Central memory CD8-positive, alpha-beta T cell (primary cell): ENCODE measurements at regions not wholly inside any gene's neighbourhood (a gene's known extent, or its start where the extent isn't known, plus 50 kb on each side); places are given as distances from the start of the nearest gene placed in this dataset.

ENCODE experiments used
- ATAC-seq: fragments of 150-1000 bp; cut with Tn5 transposase; replicated peaks from 2 replicates; pipeline ENCODE4 v1.10.0; 2022; ENCODE audit warnings: mild to moderate bottlenecking, moderate FRiP score, moderate number of reproducible peaks; ENCODE audit not compliant: poor library complexity, severe bottlenecking; ENCODE audit errors: extremely low read depth
- DNase-seq, 2 donors: peaks; one replicate each; pipeline ENCODE4 v3.0.0; 2021; ENCODE audit warnings: low spot score in 2 of 2
- H3K27ac Mint-ChIP-seq: one replicate; pipeline ENCODE4 v1.8.0; 2022; ENCODE audit warnings: low read depth, mild to moderate bottlenecking, moderate library complexity, mixed read lengths
- H3K27me3 Mint-ChIP-seq: one replicate; pipeline ENCODE4 v1.8.0; 2022; ENCODE audit warnings: mixed read lengths
- H3K36me3 Mint-ChIP-seq: one replicate; pipeline ENCODE4 v1.8.0; 2022; ENCODE audit warnings: mild to moderate bottlenecking, moderate library complexity, mixed read lengths; ENCODE audit not compliant: insufficient read depth
- H3K4me1 Mint-ChIP-seq: one replicate; pipeline ENCODE4 v1.8.0; 2022; ENCODE audit warnings: mixed read lengths
- H3K4me3 Mint-ChIP-seq: one replicate; pipeline ENCODE4 v1.8.0; 2022; ENCODE audit warnings: mild to moderate bottlenecking, moderate library complexity, mixed read lengths
- H3K9me3 Mint-ChIP-seq: one replicate; pipeline ENCODE4 v1.8.0; 2022; ENCODE audit warnings: mixed read lengths

DNA sequence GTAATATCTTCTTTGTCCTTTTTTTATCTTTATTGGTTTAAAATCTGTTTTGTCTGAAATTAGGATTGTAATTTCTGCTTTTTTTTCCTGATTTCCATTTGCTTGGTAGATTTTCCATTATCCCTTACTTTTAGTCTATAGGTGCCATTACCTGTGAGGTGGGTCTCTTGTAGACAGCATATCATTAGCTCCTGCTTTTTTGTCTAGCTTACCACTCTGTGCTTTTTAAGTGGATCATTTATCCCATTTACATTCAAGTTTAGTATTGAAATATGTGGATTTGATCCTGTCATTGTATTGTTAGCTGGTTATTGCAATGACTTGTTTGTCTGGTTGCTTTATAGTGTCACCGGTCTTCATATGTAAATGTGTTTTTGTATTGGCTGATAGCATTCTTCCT lies 958.6 kb upstream of the SLIT2 start:
- peaks cover 55% of the 10 kb centered on the region for H3K9me3 Mint-ChIP-seq
- H3K4me3 Mint-ChIP-seq: no peak overlapping the region
- no peaks in the 10 kb centered on the region for H3K4me1 Mint-ChIP-seq
- H3K27ac Mint-ChIP-seq: no peak overlapping the region
- no peak for ATAC-seq
- DNase-seq: no peak
- H3K27me3 Mint-ChIP-seq: no peaks in the 10 kb centered on the region
- no peaks in the 10 kb centered on the region for H3K36me3 Mint-ChIP-seq

DNA sequence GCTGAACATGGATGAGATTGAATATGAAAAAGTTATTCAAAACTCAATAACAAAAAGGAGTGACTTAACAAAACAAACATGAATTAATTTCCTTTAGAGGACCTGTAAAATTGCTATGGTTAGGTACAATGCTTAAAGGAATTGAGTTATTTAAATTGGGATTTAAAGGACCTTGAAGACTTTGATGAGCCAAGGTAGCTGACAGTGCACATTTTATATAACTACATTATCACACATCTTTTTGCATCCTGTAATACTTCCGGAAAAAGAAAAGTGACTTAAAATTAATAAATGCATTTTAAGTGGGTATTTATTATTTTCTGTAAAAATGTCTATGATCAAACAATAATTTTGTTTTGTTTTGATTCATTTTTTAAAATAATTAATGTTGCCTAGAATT lies 964.8 kb upstream of the SLIT2 start:
- no peaks in the 10 kb centered on the region for H3K36me3 Mint-ChIP-seq
- DNase-seq (no peak), ATAC-seq (no peak)
- H3K27me3 Mint-ChIP-seq: no peaks in the 10 kb centered on the region
- peaks cover 42% of the 10 kb centered on the region for H3K9me3 Mint-ChIP-seq
- H3K4me3 Mint-ChIP-seq: no peak overlapping the region
- no peak overlapping the region for H3K27ac Mint-ChIP-seq
- H3K4me1 Mint-ChIP-seq: no peaks in the 10 kb centered on the region

DNA sequence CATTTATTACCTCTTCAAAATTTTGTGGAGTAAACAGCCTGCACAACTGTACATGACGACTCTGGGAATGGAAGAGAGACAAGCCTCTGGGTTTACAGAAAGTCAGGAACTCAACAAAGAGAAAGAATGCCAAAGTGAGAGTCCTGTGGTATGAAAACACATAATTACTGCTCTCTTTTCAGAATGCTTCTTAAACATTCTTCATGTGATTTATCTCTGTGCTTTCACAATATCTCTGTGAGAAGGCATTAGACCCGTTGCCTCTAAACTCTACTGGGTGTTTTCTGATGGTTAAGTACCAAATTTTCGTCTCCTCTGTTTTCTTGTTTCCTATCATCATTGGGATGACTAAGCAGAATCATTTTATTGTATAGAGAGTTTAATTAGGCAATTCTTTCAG lies 966.6 kb upstream of the SLIT2 start:
- peaks cover 40% of the 10 kb centered on the region for H3K9me3 Mint-ChIP-seq
- H3K4me3 Mint-ChIP-seq: no peak overlapping the region
- H3K27me3 Mint-ChIP-seq: no peaks in the 10 kb centered on the region
- H3K27ac Mint-ChIP-seq: no peak overlapping the region
- no peaks in the 10 kb centered on the region for H3K4me1 Mint-ChIP-seq
- ATAC-seq (no peak), DNase-seq (no peak)
- H3K36me3 Mint-ChIP-seq: no peaks in the 10 kb centered on the region

DNA sequence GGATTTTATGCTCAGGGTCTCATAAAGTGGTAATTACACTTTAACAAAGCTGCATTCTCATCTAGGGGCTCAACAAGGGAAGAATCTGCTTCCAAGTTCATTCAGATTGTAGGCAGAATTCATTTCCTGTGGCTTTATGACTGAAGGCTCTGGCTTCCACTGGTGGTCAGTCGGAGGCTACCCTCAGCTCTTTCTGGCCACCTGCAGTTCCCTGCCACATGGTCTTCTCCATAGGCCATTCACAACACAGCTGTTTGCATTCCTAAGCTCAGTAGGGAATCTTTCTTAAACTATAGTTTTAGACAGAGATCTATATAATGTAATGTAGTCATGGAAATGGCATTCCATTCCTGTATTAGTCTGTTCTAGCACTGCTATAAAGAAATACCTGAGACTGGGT lies 973.0 kb upstream of the SLIT2 start:
- DNase-seq: no peak
- Mint-ChIP-seq H3K36me3 (no peaks in the 10 kb centered on the region), H3K27me3 (no peaks in the 10 kb centered on the region), H3K4me1 (no peaks in the 10 kb centered on the region), H3K4me3 (no peak overlapping the region), H3K27ac (no peak overlapping the region), H3K9me3 (peaks cover 28% of the 10 kb centered on the region)
- ATAC-seq: no peak

DNA sequence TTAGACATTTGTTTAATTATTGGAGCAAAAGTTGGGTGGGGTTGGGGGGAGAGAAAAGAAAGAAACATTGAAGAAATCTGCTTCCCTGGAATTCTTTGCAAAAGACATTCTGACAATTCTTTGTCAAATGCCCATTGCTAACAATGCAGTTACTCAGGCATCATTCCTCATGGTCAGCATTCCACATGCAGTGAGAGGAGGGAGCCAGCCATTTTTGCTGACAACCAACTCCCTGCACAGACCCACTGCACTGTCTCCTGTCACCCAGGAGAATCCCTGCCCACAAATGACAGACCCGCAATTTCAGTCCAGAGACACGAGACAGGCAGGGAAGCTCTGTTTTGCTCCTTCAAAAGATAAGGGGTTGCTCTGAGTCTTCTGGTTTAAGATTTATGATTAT lies 985.1 kb upstream of the SLIT2 start:
- no peaks in the 10 kb centered on the region for H3K27me3 Mint-ChIP-seq

DNA sequence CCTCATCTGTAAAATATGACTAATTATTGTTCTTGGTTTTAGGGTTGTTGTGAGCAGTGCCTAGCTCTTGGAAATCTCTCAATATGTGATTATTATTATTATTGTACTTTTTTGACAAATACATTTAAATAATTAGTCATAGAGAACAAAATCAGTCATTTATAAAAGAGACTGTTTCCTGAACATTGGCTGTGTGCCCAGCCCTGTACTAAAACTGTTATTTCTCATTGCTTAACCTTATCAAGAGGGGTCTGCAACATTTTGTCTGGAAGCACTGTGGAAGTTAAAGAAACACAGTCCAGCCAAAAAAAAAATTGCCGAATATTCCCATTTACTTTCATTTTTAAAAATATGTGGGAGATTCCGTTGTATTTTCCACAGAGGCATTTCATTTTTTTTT lies 989.2 kb upstream of the SLIT2 start:
- Mint-ChIP-seq H3K27me3 (no peaks in the 10 kb centered on the region), H3K36me3 (no peaks in the 10 kb centered on the region), H3K9me3 (peaks cover 20% of the 10 kb centered on the region), H3K4me3 (no peak overlapping the region), H3K4me1 (no peaks in the 10 kb centered on the region), H3K27ac (no peak overlapping the region)
- no peak for DNase-seq
- ATAC-seq: no peak

More for the DNA sequence above, 985.1 kb upstream of the SLIT2 start:
- Mint-ChIP-seq H3K4me3 (no peak overlapping the region), H3K9me3 (peaks cover 31% of the 10 kb centered on the region), H3K4me1 (no peaks in the 10 kb centered on the region), H3K27ac (no peak overlapping the region), H3K36me3 (no peaks in the 10 kb centered on the region)
- ATAC-seq (no peak), DNase-seq (no peak)

DNA sequence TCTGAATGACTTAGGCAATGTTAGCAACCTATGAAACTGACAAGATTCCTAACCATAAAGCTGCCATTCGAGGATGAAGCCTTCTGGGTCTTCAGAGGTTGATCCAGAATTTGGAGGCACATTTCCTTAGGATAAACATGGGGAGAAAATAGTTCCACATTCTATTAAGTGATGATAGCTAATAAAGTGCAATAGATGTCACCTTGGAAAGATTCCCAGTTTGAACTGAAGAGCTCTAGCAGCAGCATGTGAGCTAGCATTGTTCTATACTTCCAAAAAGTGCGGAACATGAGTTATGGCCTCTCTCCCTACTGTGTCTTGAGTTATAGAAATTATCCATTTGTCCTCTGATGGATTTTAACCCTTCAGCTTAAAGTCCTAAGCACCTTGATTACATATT lies 991.4 kb upstream of the SLIT2 start:
- Mint-ChIP-seq H3K4me3 (no peak overlapping the region), H3K27ac (no peak overlapping the region), H3K4me1 (no peaks in the 10 kb centered on the region), H3K36me3 (no peaks in the 10 kb centered on the region), H3K9me3 (peaks cover 20% of the 10 kb centered on the region), H3K27me3 (no peaks in the 10 kb centered on the region)
- ATAC-seq: no peak
- no peak for DNase-seq

DNA sequence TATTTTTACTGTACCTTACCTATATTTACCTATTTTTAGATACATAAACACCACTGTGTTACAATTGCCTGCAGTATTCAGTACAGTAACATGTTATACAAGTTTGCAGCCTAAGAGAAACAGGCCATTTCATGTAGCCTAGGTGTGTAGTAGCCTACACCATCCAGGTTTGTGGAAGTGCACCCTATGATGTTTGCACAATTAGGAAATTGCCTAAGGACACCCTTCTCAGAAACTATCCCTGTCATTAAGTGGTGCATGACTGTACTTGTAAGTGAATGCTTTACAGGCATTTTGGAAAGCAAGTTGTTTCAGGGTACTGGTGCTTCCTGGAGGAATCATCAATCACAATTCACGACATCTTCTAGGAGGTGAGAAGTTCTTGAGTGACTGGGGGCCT lies 991.8 kb upstream of the SLIT2 start:
- no peak for ATAC-seq

DNA sequence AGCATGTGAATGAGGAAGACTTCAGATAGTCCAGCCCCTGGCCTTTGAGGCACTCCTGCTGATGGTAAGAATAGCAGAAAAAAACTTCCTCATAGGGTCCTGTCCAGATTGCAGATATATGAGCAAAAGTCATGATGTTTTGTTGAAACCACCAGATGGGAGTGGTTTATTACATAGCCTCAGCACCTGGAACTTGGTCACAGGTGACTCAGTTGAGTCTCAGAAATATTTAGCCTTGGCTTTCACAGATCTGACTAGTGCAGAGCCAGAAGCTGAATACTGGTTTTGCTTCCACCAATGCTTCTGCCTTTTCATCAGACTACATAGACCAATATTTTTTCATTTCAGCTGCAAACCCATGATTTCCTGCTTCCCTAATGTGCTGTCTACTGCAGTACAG lies 994.9 kb upstream of the SLIT2 start:
- DNase-seq (no peak), ATAC-seq (no peak)
- no peaks in the 10 kb centered on the region for H3K4me1 Mint-ChIP-seq
- no peak overlapping the region for H3K4me3 Mint-ChIP-seq
- H3K27ac Mint-ChIP-seq: no peak overlapping the region
- peaks cover 15% of the 10 kb centered on the region for H3K9me3 Mint-ChIP-seq
- no peaks in the 10 kb centered on the region for H3K27me3 Mint-ChIP-seq
- no peaks in the 10 kb centered on the region for H3K36me3 Mint-ChIP-seq

More for the DNA sequence above, 991.8 kb upstream of the SLIT2 start:
- DNase-seq: no peak
- no peaks in the 10 kb centered on the region for H3K27me3 Mint-ChIP-seq
- no peak overlapping the region for H3K4me3 Mint-ChIP-seq
- no peak overlapping the region for H3K27ac Mint-ChIP-seq
- peaks cover 18% of the 10 kb centered on the region for H3K9me3 Mint-ChIP-seq
- no peaks in the 10 kb centered on the region for H3K36me3 Mint-ChIP-seq
- no peaks in the 10 kb centered on the region for H3K4me1 Mint-ChIP-seq

DNA sequence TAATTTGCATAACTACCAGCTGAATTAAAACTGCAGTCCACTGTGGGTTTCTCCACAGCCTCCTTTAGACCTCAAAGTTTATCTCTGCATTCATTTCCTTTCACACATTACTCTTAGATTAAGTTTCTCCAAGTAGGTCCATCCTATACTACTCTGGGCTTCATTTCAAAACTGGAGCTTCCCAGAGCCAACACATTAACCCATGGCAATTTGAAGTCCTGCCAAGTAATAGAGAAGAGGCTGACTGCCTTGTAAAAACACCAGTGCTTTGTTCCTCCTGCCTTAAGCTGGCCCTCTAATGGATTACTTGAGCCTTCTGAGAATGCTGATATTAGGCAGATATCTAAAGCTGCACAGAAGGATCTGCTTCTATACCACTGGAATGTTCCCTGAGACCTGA lies 997.2 kb upstream of the SLIT2 start:
- Mint-ChIP-seq H3K9me3 (peaks cover 34% of the 10 kb centered on the region), H3K4me1 (no peaks in the 10 kb centered on the region)
- DNase-seq: no peak

DNA sequence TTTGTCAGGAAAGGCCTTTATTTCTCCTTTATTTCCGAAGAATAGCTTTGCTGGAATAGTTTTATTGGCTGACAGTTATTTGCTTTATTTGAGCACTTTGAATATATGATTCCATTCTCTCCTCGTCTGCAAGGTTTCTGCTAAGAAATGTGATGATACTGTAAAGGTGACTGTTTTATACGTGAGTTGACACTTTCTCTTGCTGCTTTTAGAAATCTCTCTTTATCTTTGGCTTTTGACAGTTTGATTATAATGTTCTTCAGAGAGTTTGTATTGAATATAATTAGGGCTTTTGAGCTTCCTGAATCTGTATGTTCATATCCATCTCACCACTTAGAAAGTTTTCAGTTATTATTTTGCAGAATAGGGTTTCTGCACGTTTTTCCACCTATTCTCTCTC lies 1003.7 kb upstream of the SLIT2 start:
- no peak for ATAC-seq
- Mint-ChIP-seq H3K27ac (no peak overlapping the region), H3K36me3 (no peaks in the 10 kb centered on the region), H3K27me3 (no peaks in the 10 kb centered on the region), H3K4me1 (no peaks in the 10 kb centered on the region), H3K4me3 (no peak overlapping the region), H3K9me3 (peaks cover 40% of the 10 kb centered on the region)
- DNase-seq: no peak

More for the DNA sequence above, 997.2 kb upstream of the SLIT2 start:
- Mint-ChIP-seq H3K36me3 (no peaks in the 10 kb centered on the region), H3K27ac (no peak overlapping the region), H3K4me3 (no peak overlapping the region), H3K27me3 (no peaks in the 10 kb centered on the region)
- ATAC-seq: no peak

DNA sequence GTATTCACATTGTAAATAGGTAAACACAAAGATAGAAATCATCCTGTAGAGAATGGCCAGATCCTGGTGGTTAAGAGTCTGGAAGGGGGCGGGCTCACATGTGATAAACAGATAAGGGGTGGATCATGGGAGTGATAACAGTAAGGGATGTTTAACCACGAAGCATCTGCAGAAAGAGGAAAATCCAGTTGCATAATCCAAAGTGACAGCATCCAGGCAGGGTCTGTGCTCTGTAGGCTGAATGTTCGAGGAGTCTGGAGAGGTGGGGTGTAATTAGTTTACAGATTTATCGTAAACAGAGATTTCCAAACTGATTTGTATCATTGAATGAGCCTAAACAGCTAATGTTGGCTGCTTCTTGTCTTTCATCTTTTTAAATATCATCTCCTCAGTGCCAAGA lies 1009.8 kb upstream of the SLIT2 start:
- no peaks in the 10 kb centered on the region for H3K27me3 Mint-ChIP-seq
- H3K4me3 Mint-ChIP-seq: no peak overlapping the region
- peaks cover 6% of the 10 kb centered on the region for H3K9me3 Mint-ChIP-seq
- no peak for ATAC-seq
- H3K36me3 Mint-ChIP-seq: no peaks in the 10 kb centered on the region
- H3K4me1 Mint-ChIP-seq: no peaks in the 10 kb centered on the region
- no peak overlapping the region for H3K27ac Mint-ChIP-seq
- DNase-seq: no peak

DNA sequence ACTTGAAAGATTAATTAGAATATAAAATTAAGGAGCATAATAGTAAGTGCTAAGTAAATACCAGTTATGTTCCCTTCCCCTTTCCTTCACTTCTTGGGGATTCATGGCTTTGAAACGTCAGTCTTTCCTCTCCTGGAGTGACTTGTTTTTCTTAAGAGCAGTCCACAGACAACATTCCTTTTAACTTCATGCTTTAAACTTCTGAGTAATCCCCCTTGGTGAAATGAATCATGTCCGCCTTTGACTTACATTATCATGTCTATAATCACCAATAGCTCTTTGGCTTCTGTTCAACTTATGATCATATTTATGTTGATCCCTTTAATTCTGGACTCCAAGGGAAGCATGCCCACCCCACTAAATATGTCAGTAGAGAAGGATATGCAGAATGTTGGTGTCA lies 1012.1 kb upstream of the SLIT2 start:
- no peak for ATAC-seq
- no peak for DNase-seq
- H3K9me3 Mint-ChIP-seq: no peaks in the 10 kb centered on the region
- no peaks in the 10 kb centered on the region for H3K4me1 Mint-ChIP-seq
- H3K27ac Mint-ChIP-seq: no peak overlapping the region
- no peak overlapping the region for H3K4me3 Mint-ChIP-seq
- H3K27me3 Mint-ChIP-seq: no peaks in the 10 kb centered on the region
- H3K36me3 Mint-ChIP-seq: no peaks in the 10 kb centered on the region

DNA sequence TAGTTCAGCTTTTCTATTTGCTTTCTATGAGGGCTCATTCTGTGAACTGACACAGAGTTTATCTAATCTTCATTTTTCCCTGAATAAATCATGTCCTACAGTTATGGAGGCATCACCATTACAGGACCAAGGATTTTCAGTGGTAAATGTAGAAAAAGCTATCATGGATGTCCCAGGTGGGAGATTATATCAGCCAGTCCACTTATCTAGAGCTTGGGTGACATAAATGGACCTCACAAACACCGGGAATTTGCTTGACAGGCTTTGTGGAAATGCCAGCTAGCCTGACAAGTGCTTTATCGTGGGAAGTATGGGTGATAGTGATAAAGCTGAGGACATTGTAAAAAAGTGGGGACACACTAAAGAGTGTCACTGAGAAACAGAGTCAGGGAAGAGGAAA lies 1015.2 kb upstream of the SLIT2 start:
- H3K4me3 Mint-ChIP-seq: no peak overlapping the region
- no peaks in the 10 kb centered on the region for H3K4me1 Mint-ChIP-seq
- ATAC-seq: no peak
- H3K36me3 Mint-ChIP-seq: no peaks in the 10 kb centered on the region
- H3K27me3 Mint-ChIP-seq: no peaks in the 10 kb centered on the region
- DNase-seq: no peak
- peaks cover 6% of the 10 kb centered on the region for H3K9me3 Mint-ChIP-seq
- no peak overlapping the region for H3K27ac Mint-ChIP-seq
